NCI-H345 treated with DMSO at 0.1 percent for 48 hours (cell line): ENCODE measurements at regions not wholly inside any gene's neighbourhood (a gene's known extent, or its start where the extent isn't known, plus 50 kb on each side); places are given as distances from the start of the nearest gene placed in this dataset.
A peak's percentile ranks its signal among the peaks of the same experiment; 100 is the strongest.
"Not testable (repeated sequence)": the region's sequence is repeated elsewhere in the genome, so short reads cannot be mapped to it uniquely, and the experiment has no call there.

Source experiments
- DNase-seq: peaks from one replicate; lab custom pipeline; 2025; ENCODE audit not compliant: unreplicated experiment; lab: John Stamatoyannopoulos, UW

- peak; percentile 31 for DNase-seq
Measured at GRCh38 chr2:208608122-208608835, 201.7 kb downstream of the PTH2R start.

DNA sequence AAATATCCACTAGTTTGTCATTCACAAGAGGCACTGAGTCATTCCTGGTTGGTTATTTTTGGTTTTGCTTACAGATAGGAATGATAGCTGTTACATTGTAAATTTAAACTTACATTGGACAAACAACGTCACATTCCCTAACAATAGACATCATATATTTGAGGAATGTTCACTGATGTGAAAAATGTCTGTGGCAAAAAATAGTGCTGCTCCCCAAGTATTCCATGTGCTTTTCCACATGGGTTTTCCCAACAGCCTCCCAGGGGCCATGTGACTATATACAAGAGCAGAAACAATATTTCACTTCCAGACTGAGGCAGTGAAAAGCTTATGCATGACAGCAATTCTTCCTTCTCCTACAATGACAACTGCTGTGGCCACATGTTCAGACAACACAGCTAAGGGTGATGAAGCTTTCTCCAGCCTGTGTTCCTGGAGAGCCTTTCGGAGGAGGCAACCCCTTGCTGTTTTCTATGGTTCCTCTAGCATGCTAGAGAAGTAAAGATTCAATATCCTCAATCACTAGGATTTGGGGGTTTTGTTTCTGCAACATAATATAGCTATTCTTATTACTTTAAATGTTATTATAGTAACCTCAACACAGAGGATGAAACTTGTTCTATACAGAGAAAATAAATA lies 202.7 kb downstream of the PTH2R start:
- no peak for DNase-seq

GRCh38 chr2:208615675-208616074 lies 209.1 kb downstream of the PTH2R start:
- not testable (repeated sequence) for DNase-seq

DNA sequence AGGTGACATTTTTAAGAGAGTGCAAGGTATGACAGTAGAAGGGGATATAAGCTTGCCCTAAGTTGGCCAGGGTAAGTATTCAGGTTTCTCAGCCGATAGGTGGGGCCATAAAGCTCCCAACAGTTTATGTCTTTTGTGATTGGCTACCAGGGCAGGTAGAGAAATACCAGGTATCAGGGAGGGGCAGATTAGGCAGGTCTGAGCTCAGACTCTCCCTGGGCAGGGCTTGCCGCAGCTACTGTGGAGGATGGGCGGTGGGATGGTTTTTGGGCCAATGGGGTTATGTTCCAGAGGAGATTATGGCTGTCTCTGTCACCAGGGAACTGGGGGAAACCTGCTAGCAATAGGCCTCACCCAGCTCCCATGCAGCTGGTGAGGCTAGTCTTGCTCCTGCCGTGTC lies 211.6 kb downstream of the PTH2R start:
- no peak for DNase-seq

- no peak for DNase-seq
Measured at GRCh38 chr2:208619993-208620392, 213.4 kb downstream of the PTH2R start.

- no peak for DNase-seq
Measured at GRCh38 chr2:208620487-208620978, 213.9 kb downstream of the PTH2R start.

GRCh38 chr2:208627110-208627884 lies 220.7 kb downstream of the PTH2R start:
- no peak for DNase-seq

DNA sequence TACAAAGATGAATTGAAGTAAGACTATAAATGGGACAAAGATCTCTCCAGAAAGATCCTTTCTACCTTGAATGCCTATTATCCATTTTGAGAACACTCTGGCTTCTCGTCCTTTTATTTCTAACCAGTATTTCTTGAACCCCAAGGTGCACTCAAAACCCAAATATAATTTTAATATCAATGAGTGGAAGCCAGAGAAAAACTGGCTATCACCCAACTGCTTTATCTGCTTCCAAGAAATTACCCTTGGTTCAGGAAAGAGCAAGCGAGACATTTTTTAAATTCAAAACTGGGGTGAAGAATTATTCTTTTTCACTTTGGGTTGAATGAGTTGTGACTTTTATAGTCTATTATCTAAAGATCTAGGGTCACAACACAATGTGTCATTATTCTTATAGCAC lies 221.3 kb downstream of the PTH2R start:
- no peak for DNase-seq

DNA sequence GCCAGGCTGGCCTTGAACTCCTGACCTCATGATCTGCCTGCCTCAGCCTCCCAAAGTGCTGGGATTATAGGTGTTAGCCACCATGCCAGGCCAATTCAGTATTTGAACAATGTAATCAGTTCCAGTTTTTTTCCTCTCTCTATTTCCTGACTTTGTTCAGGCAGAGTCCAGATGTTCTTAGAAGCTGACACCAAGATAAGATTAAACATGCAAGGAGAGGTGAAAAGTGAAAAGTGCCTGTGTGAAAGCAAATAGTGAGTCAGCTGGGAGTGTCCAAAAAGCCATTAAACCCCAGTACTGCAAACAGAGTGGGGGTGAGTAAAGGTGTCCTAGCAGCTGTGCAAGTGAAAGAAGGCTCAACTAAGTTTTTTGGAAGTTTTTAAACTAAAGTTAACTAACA lies 231.5 kb downstream of the PTH2R start:
- DNase-seq: no peak

- no peak for DNase-seq
Measured at GRCh38 chr2:208642125-208642779, 235.7 kb downstream of the PTH2R start.

DNA sequence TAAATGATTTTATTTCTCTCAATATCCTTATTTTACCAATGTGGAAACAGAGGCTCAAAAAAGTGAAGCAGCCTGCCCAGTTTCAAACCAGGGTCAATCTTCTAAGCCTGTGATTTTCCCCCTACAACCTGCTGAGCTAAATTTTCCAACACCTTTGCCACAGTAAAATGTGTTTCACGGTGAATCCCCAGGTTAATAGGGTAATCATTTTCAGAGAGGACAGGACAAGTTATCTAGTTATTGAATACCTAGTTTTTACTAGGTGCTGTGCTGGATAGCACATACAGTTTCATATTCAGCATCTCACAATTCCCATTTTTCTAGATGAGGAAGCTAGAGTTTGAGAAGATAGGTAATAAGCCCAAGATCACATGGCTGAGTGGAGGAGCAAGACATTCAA lies 236.6 kb downstream of the PTH2R start:
- DNase-seq: no peak

GRCh38 chr2:208645226-208645625 lies 238.6 kb downstream of the PTH2R start:
- no peak for DNase-seq

DNA sequence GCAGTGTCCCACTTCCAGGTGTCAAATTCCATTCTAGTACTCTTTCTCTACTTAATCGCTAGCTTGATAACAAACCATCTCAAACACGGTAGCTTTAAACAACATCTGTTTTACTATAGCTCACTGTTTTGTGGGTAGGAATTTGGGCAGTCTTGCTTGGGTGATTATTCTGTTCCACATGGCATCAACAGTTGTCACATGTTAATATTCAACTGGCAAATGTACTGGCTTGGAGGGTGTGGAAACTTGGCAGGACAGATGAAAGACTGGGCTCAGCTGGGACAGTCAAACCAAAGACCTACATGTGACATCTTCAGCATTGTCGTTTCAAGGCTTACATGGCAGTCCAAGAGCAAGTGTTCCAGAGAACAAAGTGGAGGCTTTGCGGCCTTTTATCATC lies 241.8 kb downstream of the PTH2R start:
- DNase-seq: no peak

- DNase-seq: no peak
Measured at GRCh38 chr2:208653383-208653782, 246.8 kb downstream of the PTH2R start.

- DNase-seq: no peak
Measured at GRCh38 chr2:208654056-208654455, 247.5 kb downstream of the PTH2R start.

- peak; percentile 6 for DNase-seq
Measured at GRCh38 chr2:208657468-208657867, 250.9 kb downstream of the PTH2R start.

GRCh38 chr2:208669394-208669793 lies 262.8 kb downstream of the PTH2R start:
- no peak for DNase-seq

DNA sequence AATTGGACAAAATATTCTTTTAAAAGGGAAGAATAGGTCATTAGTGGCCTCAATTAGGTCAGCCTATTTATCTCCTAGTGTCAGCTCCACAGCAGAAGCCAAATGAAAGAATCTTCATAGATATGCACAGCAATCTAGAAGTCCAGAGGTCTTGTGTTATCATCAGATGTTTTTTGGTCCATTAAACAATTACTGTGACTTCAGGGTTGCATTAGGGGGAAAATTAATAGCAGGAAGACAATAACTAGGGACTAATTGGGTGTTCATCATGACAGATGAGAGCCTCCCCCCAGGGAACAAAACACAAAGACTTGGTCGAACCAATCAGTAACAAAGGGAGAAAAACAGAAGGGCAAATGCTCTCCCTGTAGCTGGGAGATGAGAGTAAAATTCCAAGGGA lies 264.7 kb downstream of the PTH2R start:
- DNase-seq: no peak

DNA sequence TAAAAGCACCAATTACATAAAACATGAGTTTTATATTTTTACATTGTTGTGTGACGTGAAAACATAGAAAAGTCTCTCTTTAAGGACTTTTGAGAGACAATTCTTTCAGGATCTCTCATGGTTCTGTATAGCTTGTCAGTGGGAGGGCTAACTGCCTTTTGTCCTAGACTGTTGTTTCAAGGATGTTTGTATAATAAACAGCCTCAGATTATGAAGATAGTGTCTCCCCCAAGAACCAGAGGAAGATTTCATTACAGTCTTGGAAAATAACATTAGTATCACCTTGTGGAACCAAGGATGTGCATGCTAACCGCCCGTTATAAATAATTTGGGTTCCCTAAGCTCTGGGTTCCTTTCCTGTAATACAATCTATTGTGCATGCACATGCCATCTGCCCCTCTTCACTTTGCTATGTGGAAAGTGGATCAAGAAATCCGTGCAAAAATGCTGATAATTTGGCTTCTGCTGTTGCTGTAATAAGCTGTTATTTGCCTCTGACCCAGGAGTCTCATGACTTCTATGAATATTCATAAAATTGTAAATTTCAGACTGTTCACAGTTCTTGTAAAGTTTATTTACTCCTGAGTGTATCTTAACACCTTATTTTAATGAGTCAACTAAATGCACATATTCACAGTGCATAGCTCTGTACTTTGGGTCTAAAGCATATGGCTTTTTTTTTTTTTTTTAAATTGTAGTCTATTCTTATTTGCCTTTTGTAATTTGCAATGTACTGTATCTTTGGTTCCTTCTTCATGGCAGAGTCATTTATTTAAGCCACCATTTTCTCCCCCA lies 265.5 kb downstream of the PTH2R start:
- no peak for DNase-seq

- DNase-seq: no peak
Measured at GRCh38 chr2:208673631-208674030, 267.0 kb downstream of the PTH2R start.

DNA sequence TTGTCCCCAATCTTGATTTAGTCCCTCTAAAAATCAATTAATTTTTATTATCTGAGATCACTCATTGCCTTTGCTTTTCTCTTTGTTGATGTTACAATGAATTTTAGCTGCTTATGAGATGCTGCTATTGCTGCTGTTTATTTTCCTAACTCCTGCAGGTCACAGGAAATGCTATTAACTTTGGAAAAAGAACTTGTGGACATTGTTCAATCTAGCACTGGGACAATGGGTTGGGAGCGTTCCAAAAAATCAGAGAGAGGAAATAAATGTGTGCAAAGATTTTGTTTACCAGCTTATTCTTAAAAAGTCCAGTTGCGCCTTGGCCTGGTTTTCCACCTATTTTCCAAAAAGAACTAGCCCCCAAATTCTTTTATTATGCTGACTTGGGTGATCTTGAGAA lies 268.3 kb downstream of the PTH2R start:
- DNase-seq: no peak
